ENCODE measurements at regions not wholly inside any gene's neighbourhood (a gene's known extent, or its start where the extent isn't known, plus 50 kb on each side); places are given as distances from the start of the nearest gene placed in this dataset.

GRCh38 chr7:26483843-26484242, 192.2 kb downstream of the SNX10 start:
- DNase-seq: no peak

GRCh38 chr7:26485367-26485934, 193.8 kb downstream of the SNX10 start:
- in situ Hi-C loops (cut with MboI; ENCODE audit: low pct_unique_long_range_greater_than_20kb, low sequenced_read_pairs): no loop called here
- DNase-seq: no peak

More at GRCh38 chr7:26483843-26484242, 192.2 kb downstream of the SNX10 start:
- in situ Hi-C loops (cut with MboI; ENCODE audit: low pct_unique_long_range_greater_than_20kb, low sequenced_read_pairs): no loop called here

DNA sequence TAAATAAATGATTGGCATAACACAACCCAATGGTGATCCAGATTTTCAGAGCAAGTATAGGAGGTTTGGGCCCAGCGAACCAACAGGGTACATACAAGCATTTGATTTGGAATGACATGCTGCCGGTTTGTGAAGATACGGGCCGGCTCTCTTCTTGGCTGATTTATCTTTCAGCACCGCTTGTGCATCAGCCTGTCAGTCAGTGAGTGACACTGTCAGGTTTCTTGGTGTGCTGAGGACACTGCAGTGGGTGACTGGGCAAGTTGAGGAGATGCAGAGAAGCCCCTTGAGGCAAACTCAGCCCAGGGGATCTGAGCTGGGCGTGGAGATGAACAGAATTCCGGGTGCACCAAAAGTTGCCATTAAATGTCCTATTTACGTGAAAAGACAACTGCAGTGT, 194.5 kb downstream of the SNX10 start:
- DNase-seq: no peak
- in situ Hi-C loops (cut with MboI; ENCODE audit: low pct_unique_long_range_greater_than_20kb, low sequenced_read_pairs): no loop called here

DNA sequence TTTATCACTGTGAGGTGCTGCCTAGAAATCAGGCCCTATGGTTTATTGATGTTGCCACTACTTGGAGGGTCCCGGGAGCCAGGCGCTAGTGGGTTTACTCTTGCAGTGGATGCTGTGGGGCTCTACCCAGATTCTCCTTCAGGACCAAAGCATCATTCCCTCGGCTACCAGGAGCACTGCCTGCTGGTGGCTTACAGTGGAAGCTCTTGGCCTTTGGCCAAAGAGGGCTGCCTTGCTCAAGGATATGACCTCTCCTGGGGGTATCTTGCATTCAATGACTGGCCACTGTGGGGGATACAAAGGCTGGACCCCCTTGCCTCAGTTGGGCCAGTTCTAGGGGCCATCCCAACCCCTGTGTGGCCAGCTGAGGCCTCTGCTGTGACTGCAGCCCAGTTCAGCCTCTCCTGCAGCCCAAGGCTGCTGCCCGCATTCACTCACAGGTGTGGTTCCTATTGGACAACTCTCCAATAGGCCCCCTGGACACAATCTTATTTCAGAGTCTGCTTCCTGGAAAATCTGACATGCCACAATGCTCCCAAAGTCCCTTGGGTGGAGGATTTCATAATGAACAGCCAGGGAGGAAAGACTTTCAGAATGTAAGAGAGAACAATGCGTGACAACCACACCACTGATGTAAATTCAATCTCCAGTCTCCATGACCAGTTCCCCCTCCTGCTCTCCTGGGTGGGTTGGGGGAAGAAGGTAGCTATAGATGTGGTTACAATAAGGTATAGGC, 196.3 kb downstream of the SNX10 start:
- in situ Hi-C loops (cut with MboI; ENCODE audit: low pct_unique_long_range_greater_than_20kb, low sequenced_read_pairs): no loop called here
- DNase-seq: no peak

- in situ Hi-C loops (cut with MboI; ENCODE audit: low pct_unique_long_range_greater_than_20kb, low sequenced_read_pairs): no loop called here
Observed at GRCh38 chr7:26489391-26489790, 197.7 kb downstream of the SNX10 start.

GRCh38 chr7:26489906-26490639, 198.4 kb downstream of the SNX10 start:
- in situ Hi-C loops (cut with MboI; ENCODE audit: low pct_unique_long_range_greater_than_20kb, low sequenced_read_pairs): no loop called here
- no peak for DNase-seq

More at GRCh38 chr7:26489391-26489790, 197.7 kb downstream of the SNX10 start:
- no peak for DNase-seq

GRCh38 chr7:26490640-26491624, 199.3 kb downstream of the SNX10 start:
- no peak for DNase-seq
- in situ Hi-C loops (cut with MboI; ENCODE audit: low pct_unique_long_range_greater_than_20kb, low sequenced_read_pairs): no loop called here

DNA sequence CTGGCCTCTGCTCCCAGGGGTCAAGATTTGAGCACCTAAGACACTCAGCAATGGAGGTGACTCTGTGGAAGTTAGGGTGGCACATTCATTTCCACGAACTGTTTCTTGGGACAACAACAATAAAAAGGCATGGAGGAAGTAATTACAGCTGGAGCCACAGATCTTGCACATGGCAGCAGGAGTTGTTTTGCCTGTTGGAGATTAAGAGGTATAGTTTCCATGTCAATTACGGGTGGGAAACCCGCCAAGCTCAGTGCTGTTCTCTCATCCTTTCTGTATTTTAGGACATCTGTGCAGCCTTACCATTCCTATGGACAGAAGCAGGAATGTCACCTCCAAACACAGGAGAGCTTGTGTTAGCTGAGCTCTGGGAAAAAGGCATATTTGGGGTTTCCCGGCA, 201.2 kb downstream of the SNX10 start:
- DNase-seq: peak; percentile 37
- in situ Hi-C loops (cut with MboI; ENCODE audit: low pct_unique_long_range_greater_than_20kb, low sequenced_read_pairs): no loop called here

DNA sequence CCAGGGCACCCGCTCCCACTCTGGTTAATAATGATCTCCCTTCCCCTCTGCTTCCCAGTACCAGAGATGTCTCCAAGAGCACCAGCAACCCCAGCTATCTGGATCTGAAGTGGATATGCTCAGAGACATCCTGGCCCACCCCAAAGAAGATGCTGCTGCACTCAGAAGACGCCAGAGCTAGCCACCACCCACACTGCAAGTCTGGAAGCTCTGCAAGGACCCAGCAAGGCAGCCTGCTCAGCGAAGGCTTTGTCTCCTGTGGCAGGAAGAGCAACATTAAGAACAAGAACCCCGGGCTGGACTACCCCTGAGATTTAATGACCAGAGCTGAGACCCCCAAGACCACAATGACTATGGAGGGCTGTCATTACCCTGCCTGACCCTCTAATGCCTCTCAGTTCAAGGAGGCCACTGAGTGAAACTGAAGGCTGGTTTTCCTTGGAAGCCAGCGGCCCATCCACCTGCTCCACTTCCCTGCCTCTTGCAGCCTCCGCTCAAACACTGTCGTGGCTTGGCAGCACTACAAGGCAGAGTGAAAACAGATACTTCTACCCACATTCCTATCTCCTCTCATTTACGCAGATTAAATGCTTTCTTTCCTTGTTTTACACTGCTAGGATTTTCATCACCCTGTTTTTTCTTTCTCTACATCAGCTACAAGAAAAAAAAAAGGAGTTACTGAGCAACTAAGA, 202.2 kb downstream of the SNX10 start:
- no peak for DNase-seq
- in situ Hi-C loops (cut with MboI; ENCODE audit: low pct_unique_long_range_greater_than_20kb, low sequenced_read_pairs): no loop called here

- DNase-seq: no peak
Observed at GRCh38 chr7:26495569-26495968, 203.9 kb downstream of the SNX10 start.

GRCh38 chr7:26497801-26498596, 206.3 kb downstream of the SNX10 start:
- no peak for DNase-seq
- in situ Hi-C loops (cut with MboI; ENCODE audit: low pct_unique_long_range_greater_than_20kb, low sequenced_read_pairs): no loop called here

More at GRCh38 chr7:26495569-26495968, 203.9 kb downstream of the SNX10 start:
- in situ Hi-C loops (cut with MboI; ENCODE audit: low pct_unique_long_range_greater_than_20kb, low sequenced_read_pairs): no loop called here

GRCh38 chr7:26499315-26499897, 207.7 kb downstream of the SNX10 start:
- in situ Hi-C loops (cut with MboI; ENCODE audit: low pct_unique_long_range_greater_than_20kb, low sequenced_read_pairs): no loop called here

DNA sequence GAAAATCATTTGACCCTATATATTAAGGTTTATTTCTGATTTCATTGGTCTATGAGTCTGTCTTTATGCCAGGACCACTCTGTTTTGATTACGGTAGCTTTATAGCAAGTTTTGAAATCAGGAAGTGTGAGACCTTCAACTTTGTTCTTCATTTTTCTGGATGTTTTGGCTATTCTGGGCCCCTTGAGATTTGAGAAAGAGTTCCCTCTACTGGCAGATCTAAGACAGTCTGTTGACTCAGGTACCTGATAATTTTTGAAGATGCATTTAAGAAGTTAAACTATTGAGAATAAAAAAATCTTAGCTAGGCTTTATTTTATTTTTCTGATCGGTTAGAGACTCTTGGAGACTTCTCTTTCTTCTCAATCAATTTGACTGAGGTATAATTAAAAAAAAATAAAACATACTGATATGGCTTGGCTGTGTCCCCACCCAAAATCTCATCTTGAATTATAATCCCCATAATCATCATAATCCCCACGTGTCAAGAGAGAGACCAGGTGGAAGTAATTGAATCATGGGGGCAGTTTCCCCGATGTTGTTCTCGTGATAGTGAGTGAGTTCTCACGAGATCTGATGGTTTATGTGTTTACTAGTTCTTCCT, 209.2 kb downstream of the SNX10 start:
- DNase-seq: peak; percentile 84
- in situ Hi-C loops (cut with MboI; ENCODE audit: low pct_unique_long_range_greater_than_20kb, low sequenced_read_pairs): no loop called here

More at GRCh38 chr7:26499315-26499897, 207.7 kb downstream of the SNX10 start:
- no peak for DNase-seq

DNA sequence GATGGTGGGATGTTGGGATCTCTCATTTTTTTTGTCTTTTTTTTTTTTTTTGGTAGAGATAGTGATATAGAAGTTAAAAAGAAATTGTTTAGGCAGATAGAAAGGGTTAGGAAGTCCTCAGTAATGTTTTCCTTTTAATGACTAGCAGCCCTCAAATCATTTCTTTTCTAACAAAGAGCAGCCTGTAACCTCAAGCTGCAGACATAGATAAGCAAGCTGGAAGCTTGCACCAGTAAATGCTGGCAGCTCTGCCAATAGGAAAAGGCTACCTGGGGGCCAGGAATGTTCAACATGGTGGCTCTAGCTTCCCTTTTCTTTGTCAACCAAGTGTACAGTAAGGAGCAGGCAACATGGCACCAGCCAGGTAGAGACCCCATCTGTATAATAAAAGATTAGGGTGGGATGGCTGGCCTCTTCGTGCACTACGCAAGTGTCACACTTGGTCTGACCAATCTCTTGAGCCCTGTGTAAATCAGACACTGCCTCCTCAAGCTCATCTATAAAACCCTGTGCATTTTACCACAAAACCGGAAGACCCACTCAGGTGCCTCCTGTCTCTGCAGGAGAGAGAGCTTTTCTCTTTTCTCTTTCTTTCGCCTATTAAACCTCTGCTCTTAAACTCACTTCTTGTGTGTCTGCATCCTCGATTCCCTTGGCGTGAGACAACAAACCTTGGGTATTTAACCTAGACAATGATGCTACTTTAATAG, 212.9 kb downstream of the SNX10 start:
- in situ Hi-C loops (cut with MboI; ENCODE audit: low pct_unique_long_range_greater_than_20kb, low sequenced_read_pairs): no loop called here
- DNase-seq: peak; percentile 20

- in situ Hi-C loops (cut with MboI; ENCODE audit: low pct_unique_long_range_greater_than_20kb, low sequenced_read_pairs): no loop called here
- DNase-seq: no peak
Observed at GRCh38 chr7:26506196-26506595, 214.5 kb downstream of the SNX10 start.

Data from KBM-7 (cell line).